HG03469 (cell line): ENCODE measurements at regions not wholly inside any gene's neighbourhood (a gene's known extent, or its start where the extent isn't known, plus 50 kb on each side); places are given as distances from the start of the nearest gene placed in this dataset.
A peak's percentile ranks its signal among the peaks of the same experiment; 100 is the strongest.

Experiments used
- ATAC-seq: cut with Tn5 transposase; IDR thresholded peaks from one replicate; pipeline ENCODE4 v1.9.1; 2021; ENCODE audit warnings: mild to moderate bottlenecking, moderate library complexity, moderate number of reproducible peaks; ENCODE audit not compliant: unreplicated experiment

- ATAC-seq: no peak
These were observed 318.6 kb downstream of the ZSWIM6 start for GRCh38 chr5:61650661-61651060.

DNA sequence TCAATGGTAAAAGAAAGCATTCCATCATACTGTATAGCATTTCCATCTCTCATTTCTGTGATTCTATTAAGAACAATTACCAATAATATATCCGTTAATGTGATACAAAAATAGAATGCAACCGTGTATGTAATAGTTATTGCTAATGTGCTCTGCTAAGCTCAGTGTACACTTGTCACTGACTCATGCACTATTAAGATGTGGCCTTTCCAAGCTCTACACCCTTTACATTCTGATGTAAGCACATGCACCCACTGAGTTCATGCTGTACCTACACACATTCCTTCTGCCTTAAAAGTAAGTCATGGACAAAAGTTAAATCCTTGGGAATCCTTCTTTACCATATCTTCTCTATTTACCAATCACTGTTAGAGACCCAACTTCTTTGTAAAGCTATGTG, 319.1 kb downstream of the ZSWIM6 start:
- ATAC-seq: no peak

DNA sequence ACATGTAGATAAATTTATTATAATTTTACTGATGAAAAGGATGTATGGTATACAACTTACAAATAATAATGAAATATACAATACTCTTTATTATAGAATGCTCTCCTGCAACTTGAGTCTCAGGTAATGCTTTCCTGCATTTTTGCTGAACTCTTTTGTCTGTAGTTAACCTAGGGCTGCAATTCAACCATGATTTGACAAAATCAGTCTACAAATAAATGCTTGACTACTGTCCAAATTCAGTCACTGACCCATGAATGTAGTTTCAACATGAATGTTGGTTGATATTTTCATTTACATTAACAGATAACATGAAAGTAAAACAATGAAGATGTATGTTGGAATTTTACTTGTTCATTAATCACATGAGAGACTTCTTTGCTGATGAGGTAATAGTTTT, 320.9 kb downstream of the ZSWIM6 start:
- ATAC-seq: no peak

DNA sequence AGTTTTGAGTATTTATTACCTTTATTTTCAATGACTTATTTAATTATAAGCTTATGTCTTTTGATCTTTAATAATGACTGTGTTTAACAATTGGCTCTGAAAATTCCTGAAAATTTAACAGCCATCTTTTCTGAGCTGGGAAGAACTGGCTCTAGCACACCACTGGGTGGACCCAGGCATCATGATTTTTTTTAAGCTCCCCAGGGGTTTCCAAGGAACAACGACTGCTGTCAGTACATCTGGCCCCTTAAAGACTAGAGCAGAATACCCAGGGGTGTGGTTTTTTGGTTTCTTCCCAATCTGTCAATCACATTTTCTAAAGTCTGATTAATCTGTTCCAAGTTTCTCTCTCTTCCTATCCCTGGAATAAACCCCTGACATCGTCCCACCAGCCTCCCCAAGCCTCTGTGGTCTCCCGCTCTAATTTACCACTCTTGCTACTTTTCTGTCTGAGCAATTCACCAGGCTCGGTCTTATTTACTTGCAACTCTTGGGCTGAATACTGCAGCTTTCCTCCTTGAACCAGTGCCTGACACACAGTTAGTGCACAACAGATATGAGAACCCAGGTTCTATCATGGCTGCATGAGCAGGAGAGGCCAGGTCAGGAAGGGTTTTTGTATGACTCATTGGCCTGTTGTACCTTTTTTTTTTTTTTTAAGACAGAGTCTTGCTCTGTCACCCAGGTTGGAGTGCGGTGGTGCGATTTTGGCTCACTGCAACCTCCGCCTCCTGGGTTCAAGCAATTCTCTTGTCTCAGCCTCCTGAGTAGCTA, 321.9 kb downstream of the ZSWIM6 start:
- no peak for ATAC-seq

GRCh38 chr5:61654876-61655275, 322.8 kb downstream of the ZSWIM6 start:
- no peak for ATAC-seq

DNA sequence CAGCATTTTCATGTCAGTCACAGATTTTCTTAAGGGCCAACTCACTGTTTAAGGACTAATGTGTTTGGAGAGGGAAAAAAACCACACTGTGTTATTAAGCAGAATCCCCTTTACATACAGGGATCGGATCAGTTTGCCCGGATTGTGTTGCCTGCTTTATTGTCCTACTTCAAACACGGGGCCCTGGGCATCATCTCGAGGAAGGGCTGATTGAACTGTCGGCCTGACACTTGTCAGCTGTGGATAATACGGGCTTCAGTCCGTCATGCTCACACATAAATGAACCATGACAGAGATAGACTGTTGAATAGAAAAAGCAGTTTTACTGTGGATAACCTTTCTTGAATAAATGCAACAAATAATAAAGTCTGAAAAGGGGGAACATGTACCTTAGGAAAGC, 325.0 kb downstream of the ZSWIM6 start:
- ATAC-seq: no peak

GRCh38 chr5:61657686-61658085, 325.6 kb downstream of the ZSWIM6 start:
- no peak for ATAC-seq

DNA sequence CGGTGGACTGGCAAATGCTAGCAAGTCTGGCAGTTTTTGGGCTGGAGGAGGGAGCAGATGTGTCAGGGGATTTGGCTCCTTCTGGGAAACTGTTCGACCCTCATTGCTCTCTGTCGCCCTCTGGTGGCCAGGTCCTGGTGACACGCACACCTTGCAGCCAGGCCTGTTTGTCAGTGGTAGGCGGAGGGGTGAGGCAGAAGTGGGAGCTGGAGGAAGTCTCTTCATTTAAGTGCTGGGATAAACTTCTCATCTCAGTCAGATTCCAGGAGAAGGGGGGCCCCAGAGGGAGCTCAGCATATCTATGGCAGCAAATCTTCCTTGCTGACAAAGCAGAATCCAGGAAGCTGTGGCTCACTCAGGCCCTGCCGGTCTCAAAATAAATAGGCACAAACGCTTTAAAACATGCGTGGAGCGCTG, 326.5 kb downstream of the ZSWIM6 start:
- peak; percentile 69 for ATAC-seq

DNA sequence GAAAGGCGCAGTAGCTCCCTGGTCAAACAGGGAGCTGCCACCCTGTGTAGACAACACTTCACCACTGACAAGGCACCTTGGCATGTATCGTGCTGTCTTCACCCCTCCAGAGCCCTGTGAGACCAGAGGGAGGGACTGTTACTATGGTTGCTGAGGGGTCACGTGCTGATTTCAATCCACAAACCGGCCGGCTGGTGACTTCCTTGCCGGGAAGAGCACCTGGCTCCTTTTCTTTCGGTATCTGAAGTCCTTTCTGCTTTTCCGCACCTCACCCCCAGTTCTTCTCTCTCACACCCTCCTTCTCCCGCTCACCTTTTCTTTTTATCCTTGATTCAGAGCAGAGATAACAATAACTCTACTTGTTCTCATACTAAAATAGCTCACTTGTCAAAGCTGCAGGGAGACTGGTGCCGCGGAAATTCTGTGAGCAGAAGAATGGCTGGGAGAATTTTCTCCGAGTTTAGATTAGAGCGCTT, 327.2 kb downstream of the ZSWIM6 start:
- ATAC-seq: no peak

- ATAC-seq: no peak
These were observed 330.6 kb downstream of the ZSWIM6 start for GRCh38 chr5:61662670-61663069.

- ATAC-seq: no peak
These were observed 334.1 kb downstream of the ZSWIM6 start for GRCh38 chr5:61666064-61666621.

DNA sequence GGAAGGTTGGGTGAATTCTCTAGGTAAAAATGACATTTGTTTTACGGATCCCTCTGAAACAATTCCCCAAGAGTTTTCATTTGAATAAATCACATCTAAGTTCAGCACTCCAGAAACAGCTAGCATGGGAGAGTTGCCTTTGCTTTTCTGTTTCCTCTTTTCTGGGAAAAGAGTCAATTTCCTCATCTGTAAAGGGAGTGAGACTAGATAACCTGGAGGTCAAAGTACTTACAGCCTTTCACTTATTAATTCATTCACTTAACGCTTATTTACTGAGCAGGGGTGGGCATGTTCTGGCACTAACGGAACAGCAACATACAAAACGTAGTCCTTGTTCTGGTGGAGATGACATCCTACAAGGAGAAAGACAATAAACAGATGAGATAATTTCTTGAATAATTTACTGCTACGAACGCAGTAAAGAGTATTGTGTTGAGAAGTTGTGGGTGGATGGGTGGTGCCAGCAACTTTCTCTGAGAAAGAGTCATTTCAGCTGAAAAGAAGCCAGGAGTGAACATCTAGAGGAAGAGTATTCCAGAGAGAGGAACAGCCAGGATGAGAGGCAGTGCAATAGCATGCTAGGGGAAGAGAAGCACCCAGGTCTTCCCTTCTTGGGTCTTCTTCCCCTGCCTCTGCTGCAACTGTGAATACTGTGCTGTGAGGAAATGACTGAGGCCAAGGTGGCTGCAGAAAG, 335.6 kb downstream of the ZSWIM6 start:
- no peak for ATAC-seq

GRCh38 chr5:61669531-61669930, 337.5 kb downstream of the ZSWIM6 start:
- no peak for ATAC-seq

GRCh38 chr5:61670941-61671340, 338.9 kb downstream of the ZSWIM6 start:
- ATAC-seq: no peak

- no peak for ATAC-seq
These were observed 341.1 kb downstream of the ZSWIM6 start for GRCh38 chr5:61673007-61673735.

- no peak for ATAC-seq
These were observed 342.3 kb downstream of the ZSWIM6 start for GRCh38 chr5:61674378-61674777.

GRCh38 chr5:61675015-61675692, 343.1 kb downstream of the ZSWIM6 start:
- ATAC-seq: no peak

DNA sequence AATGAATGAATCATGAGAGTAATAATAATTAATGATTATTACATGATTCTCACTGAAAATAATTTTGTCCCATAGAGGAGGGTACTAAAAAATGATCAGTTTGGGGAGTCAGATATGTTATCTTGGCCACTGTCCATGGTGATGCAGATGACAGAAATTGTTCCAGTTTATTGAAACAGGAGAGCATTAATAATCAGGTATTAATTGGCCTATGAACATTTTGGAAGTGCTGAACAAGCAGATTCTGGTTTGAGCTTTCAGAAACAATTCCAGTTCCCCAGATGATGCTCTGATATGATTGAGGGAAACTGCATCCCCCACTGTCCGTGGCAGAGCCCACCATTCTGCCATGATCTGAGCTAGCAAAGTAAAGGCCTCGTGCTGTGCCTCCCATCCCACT, 345.2 kb downstream of the ZSWIM6 start:
- ATAC-seq: no peak

DNA sequence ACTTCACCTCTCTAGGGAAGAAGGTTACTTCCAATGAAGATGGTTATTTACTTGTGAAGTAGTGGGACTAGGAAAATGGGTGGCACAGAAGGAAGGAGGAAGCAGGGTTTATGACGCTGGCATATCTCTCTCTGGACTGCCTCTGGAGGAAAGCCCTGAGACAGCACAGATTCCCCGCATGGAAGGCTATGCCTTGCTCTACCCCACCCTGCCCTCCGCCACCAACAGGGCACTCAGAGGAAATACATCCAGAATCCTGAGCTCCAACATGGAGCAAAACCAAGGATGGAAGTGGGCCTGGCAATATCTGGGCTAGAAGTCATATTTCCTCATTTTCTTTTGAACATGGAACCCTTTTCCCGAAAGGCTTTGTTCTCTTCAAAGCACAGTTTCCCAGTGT, 346.9 kb downstream of the ZSWIM6 start:
- no peak for ATAC-seq

DNA sequence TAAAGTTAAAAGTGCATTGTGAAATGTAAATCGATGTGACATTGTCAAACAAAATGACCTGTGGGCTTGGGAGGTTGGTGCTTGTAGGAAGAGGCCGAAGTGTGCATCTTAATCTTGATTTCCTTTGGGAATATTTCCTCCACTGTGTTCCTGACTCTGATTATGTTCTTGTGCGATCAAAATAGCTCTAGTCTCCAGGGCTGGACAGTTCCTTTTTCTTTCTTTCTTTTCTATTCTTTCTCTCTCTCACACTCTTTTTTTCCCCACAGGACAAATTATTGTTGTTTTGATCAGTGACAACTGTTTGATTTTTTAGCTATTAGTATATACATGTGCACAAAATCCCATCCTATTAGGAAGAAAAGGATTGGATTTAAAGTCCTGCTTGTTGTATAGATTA, 347.5 kb downstream of the ZSWIM6 start:
- ATAC-seq: no peak

DNA sequence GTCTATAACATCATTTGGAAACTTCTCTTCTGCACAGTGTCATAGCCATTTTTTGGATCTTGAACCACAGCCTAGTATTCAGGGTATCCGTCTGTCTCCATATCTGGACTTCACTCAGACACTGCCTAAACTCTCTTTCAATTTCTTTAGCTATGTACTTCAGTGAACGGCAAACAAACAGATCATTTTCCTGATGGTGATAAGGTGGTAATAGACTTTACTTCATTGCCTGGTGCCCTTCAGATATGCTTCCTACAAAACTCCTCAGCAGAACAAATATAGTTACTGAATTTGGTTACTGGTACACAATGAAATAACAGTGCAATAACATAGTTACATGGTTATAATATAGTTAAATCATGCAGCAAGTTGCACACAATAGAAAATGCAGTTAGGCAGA, 348.2 kb downstream of the ZSWIM6 start:
- no peak for ATAC-seq
